SK-N-SH (cell line): ENCODE measurements at regions not wholly inside any gene's neighbourhood (a gene's known extent, or its start where the extent isn't known, plus 50 kb on each side); places are given as distances from the start of the nearest gene placed in this dataset.

Experiments used
- CTCF ChIA-PET: fragments of 300-600, 350-600 bp; formaldehyde crosslinking; extraction: SDS; loops from one replicate; lab custom pipeline; 2021; lab: Yijun Ruan, JAX
- POLR2A ChIA-PET: fragments of 350-600 bp; sonication (Branson Sonifier 250); formaldehyde crosslinking; extraction: SDS; loops from one replicate; lab custom pipeline; 2020; ENCODE audit warnings: antibody characterized with exemption, inconsistent platforms; lab: Yijun Ruan, JAX
- DNase-seq: peaks from one replicate; pipeline ENCODE4 v3.0.0; 2012
- H2AFZ ChIP-seq: fragments of 200-600 bp; sonication (generic); 2 replicates; pipeline ENCODE4 v1.8.1; 2016; ENCODE audit warnings: antibody characterized with exemption, mild to moderate bottlenecking, low read depth
- H3F3A ChIP-seq: fragments of 200-600 bp; sonication (generic); replicated peaks from 2 replicates; pipeline ENCODE3; 2016; ENCODE audit warnings: antibody characterized with exemption, mild to moderate bottlenecking; ENCODE audit not compliant: insufficient read depth
- H3K27ac ChIP-seq, 2 experiments: fragments of 200-500 bp in 1 of 2; fragments of 200-600 bp in 1 of 2; sonication (Bioruptor generic) in 1 of 2; sonication (generic), shearing (Covaris generic) in 1 of 2; 2 replicates each; pipeline versions ENCODE4 v1.5.1 to v1.6.1; 2014 to 2016; ENCODE audit warnings: low read depth in 2 of 2, inconsistent platforms in 1 of 2, low read length in 1 of 2, mild to moderate bottlenecking in 1 of 2, mixed read lengths in 1 of 2
- H3K27me3 ChIP-seq: fragments of 200-600 bp; sonication (generic), shearing (Covaris generic); 2 replicates; pipeline ENCODE4 v1.6.1; 2016; ENCODE audit warnings: mixed run types; ENCODE audit not compliant: insufficient read depth
- H3K36me3 ChIP-seq, 2 experiments: fragments of 200-500 bp in 1 of 2; fragments of 200-600 bp in 1 of 2; sonication (Bioruptor generic) in 1 of 2; sonication (generic) in 1 of 2; replicated peaks in 1 of 2; 2 replicates each; pipeline versions ENCODE3 to v1.5.1; 2014 to 2016; ENCODE audit warnings: low read length in 1 of 2, mild to moderate bottlenecking in 1 of 2; ENCODE audit not compliant: insufficient read depth in 2 of 2, control insufficient read depth in 1 of 2
- H3K4me1 ChIP-seq, 2 experiments: fragments of 200-500 bp in 1 of 2; fragments of 200-600 bp in 1 of 2; sonication (Bioruptor generic) in 1 of 2; sonication (generic), shearing (Covaris generic) in 1 of 2; 2 replicates each; pipeline versions ENCODE4 v1.5.1 to v1.6.1; 2014 to 2016; ENCODE audit warnings: low read depth in 1 of 2, low read length in 1 of 2, mixed run types in 1 of 2; ENCODE audit not compliant: insufficient read depth in 2 of 2, control insufficient read depth in 1 of 2
- H3K4me2 ChIP-seq: fragments of 200-600 bp; sonication (generic), shearing (Covaris generic); 2 replicates; pipeline ENCODE4 v1.6.1; 2017; ENCODE audit warnings: mixed run types
- H3K4me3 ChIP-seq, 2 experiments: fragments of 200-500 bp in 1 of 2; fragments of 200-600 bp in 1 of 2; sonication (Bioruptor generic) in 1 of 2; sonication (generic), shearing (Covaris generic) in 1 of 2; 2 replicates each; pipeline versions ENCODE4 v1.5.1 to v1.8.1; 2014 to 2016; ENCODE audit warnings: low read depth in 2 of 2, inconsistent platforms in 1 of 2, low read length in 1 of 2, mild to moderate bottlenecking in 1 of 2, mixed read lengths in 1 of 2, moderate library complexity in 1 of 2
- H3K79me2 ChIP-seq: fragments of 200-600 bp; sonication (generic); 2 replicates; pipeline ENCODE4 v1.8.1; 2017; ENCODE audit warnings: mild to moderate bottlenecking; ENCODE audit not compliant: insufficient read depth
- H3K9ac ChIP-seq: fragments of 200-600 bp; sonication (generic); 2 replicates; pipeline ENCODE4 v1.6.1; 2017; ENCODE audit warnings: mixed run types
- H3K9me2 ChIP-seq: fragments of 200-600 bp; sonication (generic); 2 replicates; pipeline ENCODE4 v1.6.1; 2017; ENCODE audit warnings: mixed run types
- H3K9me3 ChIP-seq: fragments of 200-600 bp; sonication (generic); 2 replicates; pipeline ENCODE4 v1.6.1; 2017; ENCODE audit warnings: mixed run types, mild to moderate bottlenecking, moderate library complexity
- H4K20me1 ChIP-seq: fragments of 200-600 bp; sonication (generic); 2 replicates; pipeline ENCODE4 v1.6.1; 2017; ENCODE audit warnings: mild to moderate bottlenecking, mixed run types; ENCODE audit not compliant: insufficient read depth
- CHD2 ChIP-seq: fragments of 150-350 bp; IDR thresholded peaks from 2 replicates; pipeline ENCODE4 v1.6.1; 2018; ENCODE audit warnings: low read length; ENCODE audit not compliant: partially characterized antibody
- CTCF ChIP-seq: fragments of 200-600 bp; sonication (generic); IDR thresholded peaks from 2 replicates; pipeline ENCODE4 v1.6.1; 2017; ENCODE audit warnings: antibody characterized with exemption, mild to moderate bottlenecking, moderate library complexity
- EZH2phosphoT487 ChIP-seq: fragments of 200-600 bp; sonication (generic); IDR thresholded peaks from 2 replicates; pipeline ENCODE4 v1.6.1; 2017; ENCODE audit warnings: low read depth, mixed run types, mild to moderate bottlenecking, antibody characterized with exemption, moderate library complexity, borderline replicate concordance
- FOSL2 ChIP-seq: IDR thresholded peaks from 2 replicates; pipeline ENCODE4 v1.4.0; 2012; ENCODE audit warnings: low read depth, mild to moderate bottlenecking, moderate library complexity, borderline replicate concordance
- FOXJ3 ChIP-seq: sonication (generic); formaldehyde crosslinking; IDR thresholded peaks from 2 replicates; pipeline ENCODE4 v1.5.1; 2020; ENCODE audit warnings: mild to moderate bottlenecking, missing genetic modification reagents
- FOXM1 ChIP-seq: IDR thresholded peaks from 2 replicates; pipeline ENCODE4 v1.4.0; 2012; ENCODE audit warnings: low read depth, mild to moderate bottlenecking
- JUND ChIP-seq: IDR thresholded peaks from 2 replicates; pipeline ENCODE4 v1.4.0; 2012
- MAX ChIP-seq: IDR thresholded peaks from 2 replicates; pipeline ENCODE4 v1.4.0; 2012; ENCODE audit warnings: low read depth
- MEF2A ChIP-seq: IDR thresholded peaks from 2 replicates; pipeline ENCODE4 v1.4.0; 2012; ENCODE audit warnings: low read depth, borderline replicate concordance
- NRF1 ChIP-seq: IDR thresholded peaks from 2 replicates; pipeline ENCODE4 v1.6.1; 2012; ENCODE audit warnings: low read depth, mild to moderate bottlenecking, low read length
- POLR2AphosphoS5 ChIP-seq: IDR thresholded peaks from 2 replicates; pipeline ENCODE4 v1.6.1; 2012; ENCODE audit warnings: low read depth, low read length
- RCOR1 ChIP-seq: fragments of 150-350 bp; IDR thresholded peaks from 2 replicates; pipeline ENCODE4 v1.6.1; 2017; ENCODE audit warnings: antibody characterized with exemption, low read length
- REST ChIP-seq: IDR thresholded peaks from 2 replicates; pipeline ENCODE4 v1.6.1; 2012; ENCODE audit warnings: mild to moderate bottlenecking, low read depth, low read length, moderate library complexity
- RFX5 ChIP-seq: IDR thresholded peaks from 2 replicates; pipeline ENCODE4 v1.6.1; 2012; ENCODE audit warnings: mild to moderate bottlenecking, improper control_type of control experiment, low read length
- RXRA ChIP-seq: IDR thresholded peaks from 2 replicates; pipeline ENCODE4 v1.4.0; 2012; ENCODE audit warnings: low read depth, mild to moderate bottlenecking, borderline replicate concordance
- SIN3A ChIP-seq: IDR thresholded peaks from 2 replicates; pipeline ENCODE4 v1.6.1; 2012; ENCODE audit warnings: low read depth, mild to moderate bottlenecking, low read length, moderate library complexity, borderline replicate concordance
- TAF1 ChIP-seq: IDR thresholded peaks from 2 replicates; pipeline ENCODE4 v1.6.1; 2012; ENCODE audit warnings: low read depth, mild to moderate bottlenecking, low read length, moderate library complexity, borderline replicate concordance
- TCF12 ChIP-seq: IDR thresholded peaks from 2 replicates; pipeline ENCODE4 v1.4.0; 2012
- TEAD4 ChIP-seq: IDR thresholded peaks from 2 replicates; pipeline ENCODE4 v1.4.0; 2012; ENCODE audit warnings: mild to moderate bottlenecking, borderline replicate concordance; ENCODE audit not compliant: insufficient read depth
- USF1 ChIP-seq: IDR thresholded peaks from 2 replicates; pipeline ENCODE4 v1.4.0; 2012; ENCODE audit warnings: low read depth, borderline replicate concordance
- USF2 ChIP-seq: fragments of 150-350 bp; IDR thresholded peaks from 2 replicates; pipeline ENCODE4 v1.6.1; 2017; ENCODE audit warnings: antibody characterized with exemption, low read length, low read depth, borderline replicate concordance
- YY1 ChIP-seq: IDR thresholded peaks from 2 replicates; pipeline ENCODE4 v1.4.0; 2012; ENCODE audit warnings: low read depth, mild to moderate bottlenecking
- WGBS: methylation state at CpG from one replicate; pipeline ENCODE4 v1.1.6; 2017; ENCODE audit warnings: low lambda C conversion rate; 5-methylcytosine and 5-hydroxymethylcytosine counted together

GRCh38 chr5:143740956-143741355, 71.0 kb upstream of the HMHB1 start:
- H3K9me2 ChIP-seq = no peaks in the 10 kb centered on the region
- H3K36me3 ChIP-seq = no peaks in the 10 kb centered on the region
- ChIA-PET CTCF (interaction anchor here (1.0 kb wide), 1 partner anchor 401 kb away, joined by 3 read pairs; no protein-coding TSS in a partner anchor), POLR2A (no interaction called here)
- H3K27me3 ChIP-seq = no peaks in the 10 kb centered on the region
- H3K79me2 ChIP-seq = no peaks in the 10 kb centered on the region
- H4K20me1 ChIP-seq = no peaks in the 10 kb centered on the region
- H3K27ac ChIP-seq = no peak overlapping the region
- no peak overlapping the region for H3K9ac ChIP-seq
- H3K9me3 ChIP-seq = no peaks in the 10 kb centered on the region
- TF ChIP-seq USF2 (no peak), TAF1 (no peak), RXRA (no peak), USF1 (no peak), EZH2phosphoT487 (no peak), SIN3A (no peak), REST (no peak)
- no peak overlapping the region for H3K4me3 ChIP-seq
- 85% methylated on average over 1 of the region's 1 CpG for WGBS
- DNase-seq = no peak
- H3F3A ChIP-seq = no peaks in the 10 kb centered on the region
- H3K4me1 ChIP-seq = no peaks in the 10 kb centered on the region
- no peak overlapping the region for H3K4me2 ChIP-seq
- H2AFZ ChIP-seq = no peak overlapping the region

- no peaks in the 10 kb centered on the region for H3K9me3 ChIP-seq
- no peak overlapping the region for H3K4me3 ChIP-seq
- H3F3A ChIP-seq = no peaks in the 10 kb centered on the region
- TF ChIP-seq TCF12 (no peak), RXRA (no peak), CHD2 (no peak), JUND (no peak), RCOR1 (no peak), POLR2AphosphoS5 (no peak), RFX5 (no peak), NRF1 (no peak), FOXM1 (no peak), YY1 (no peak), FOSL2 (no peak), MEF2A (no peak), EZH2phosphoT487 (no peak), TEAD4 (no peak), MAX (no peak), CTCF (no peak), FOXJ3 (CRISPR knock-in tag) (no peak)
- TF ChIP-seq, all 33 proteins: peak for 0
- DNase-seq = no peak
- no peaks in the 10 kb centered on the region for H3K9me2 ChIP-seq
- H3K4me1 ChIP-seq = no peaks in the 10 kb centered on the region
- WGBS = 90% methylated on average over 1 of the region's 1 CpG
- no peak overlapping the region for H2AFZ ChIP-seq
- H3K27me3 ChIP-seq = no peaks in the 10 kb centered on the region
- H3K9ac ChIP-seq = no peak overlapping the region
- H3K36me3 ChIP-seq = no peaks in the 10 kb centered on the region
- H3K27ac ChIP-seq = no peak overlapping the region
- ChIA-PET POLR2A (no interaction called here), CTCF (no interaction called here)
- no peaks in the 10 kb centered on the region for H3K79me2 ChIP-seq
- no peaks in the 10 kb centered on the region for H4K20me1 ChIP-seq
- no peak overlapping the region for H3K4me2 ChIP-seq
Observed at GRCh38 chr5:143739746-143740145, 72.2 kb upstream of the HMHB1 start.
